ENCODE measurements at regions not wholly inside any gene's neighbourhood (a gene's known extent, or its start where the extent isn't known, plus 50 kb on each side); places are given as distances from the start of the nearest gene placed in this dataset.
"Not testable (repeated sequence)": the region's sequence is repeated elsewhere in the genome, so short reads cannot be mapped to it uniquely, and the experiment has no call there.

DNA sequence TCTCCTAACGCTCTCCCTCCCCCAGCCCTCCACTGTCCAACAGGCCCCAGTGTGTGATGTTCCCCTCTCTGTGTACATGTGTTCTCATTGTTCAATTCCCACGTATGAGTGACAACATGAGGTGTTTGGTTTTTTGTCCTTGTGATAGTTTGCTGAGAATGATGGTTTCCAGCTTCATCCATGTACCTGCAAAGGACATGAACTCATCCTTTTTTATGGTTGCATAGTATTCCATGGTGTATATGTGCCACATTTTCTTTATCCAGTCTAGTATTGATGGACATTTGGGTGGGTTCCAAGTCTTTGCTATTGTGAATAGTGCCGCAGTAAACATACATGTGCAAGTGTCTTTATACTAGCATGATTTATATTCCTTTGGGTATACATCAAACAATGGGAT is 347.4 kb downstream of the MAGEE1 start:
- DNase-seq (ENCODE audit: low spot score): not testable (repeated sequence)

DNA sequence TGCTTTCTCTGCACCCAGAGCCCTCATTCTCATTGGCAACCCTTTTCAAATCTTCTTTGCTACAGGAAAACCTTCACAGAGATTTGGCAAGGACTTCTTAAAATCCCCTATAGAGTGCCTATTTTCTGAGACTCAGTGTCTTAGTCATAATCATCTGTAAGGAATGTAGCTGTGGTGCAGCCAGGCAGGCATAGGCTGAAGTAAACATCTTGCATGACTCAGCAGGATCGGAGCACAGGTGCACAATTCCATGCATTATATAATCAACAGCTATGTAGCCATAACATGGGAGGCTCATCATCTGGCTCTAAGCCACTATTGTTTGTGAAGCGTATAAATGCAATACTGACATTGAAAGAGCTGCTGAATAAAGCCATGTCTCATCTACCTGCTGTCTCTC is 368.8 kb downstream of the MAGEE1 start:
- no peak for DNase-seq (ENCODE audit: low spot score)

- DNase-seq (ENCODE audit: low spot score): no peak
Measured at GRCh38 chrX:76802708-76803107, 375.2 kb downstream of the MAGEE1 start.

DNA sequence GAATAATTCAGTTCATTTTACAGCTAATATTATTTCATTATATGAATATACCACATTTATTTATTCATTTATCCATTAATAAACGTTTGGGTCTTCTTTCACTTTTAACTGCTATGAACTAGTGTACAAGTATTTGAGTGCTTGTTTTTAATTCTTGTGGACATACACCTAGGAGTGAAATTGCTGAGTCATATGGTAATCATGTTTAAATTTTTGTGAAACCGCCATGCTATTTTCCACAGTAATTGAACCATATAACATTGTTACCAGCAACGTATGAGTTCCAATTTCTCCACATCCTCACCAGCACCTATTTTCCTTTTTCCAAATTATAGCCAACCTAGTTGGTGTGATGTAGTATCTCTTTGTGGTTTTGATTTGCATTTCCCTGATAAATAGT is 388.2 kb downstream of the MAGEE1 start:
- DNase-seq (ENCODE audit: low spot score): no peak

DNA sequence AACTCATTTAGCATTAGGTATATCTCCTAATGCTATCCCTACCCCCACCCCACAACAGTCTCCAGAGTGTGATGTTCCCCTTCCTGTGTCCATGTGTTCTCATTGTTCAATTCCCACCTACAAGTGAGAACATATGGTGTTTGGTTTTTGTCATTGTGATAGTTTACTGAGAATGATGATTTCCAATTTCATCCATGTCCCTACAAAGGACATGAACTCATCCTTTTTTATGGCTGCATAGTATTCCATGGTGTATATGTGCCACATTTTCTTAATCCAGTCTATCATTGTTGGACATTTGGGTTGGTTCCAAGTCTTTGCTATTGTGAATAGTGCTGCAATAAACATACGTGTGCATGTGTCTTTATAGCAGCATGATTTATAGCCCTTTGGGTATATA is 389.8 kb downstream of the MAGEE1 start:
- not testable (repeated sequence) for DNase-seq (ENCODE audit: low spot score)

DNA sequence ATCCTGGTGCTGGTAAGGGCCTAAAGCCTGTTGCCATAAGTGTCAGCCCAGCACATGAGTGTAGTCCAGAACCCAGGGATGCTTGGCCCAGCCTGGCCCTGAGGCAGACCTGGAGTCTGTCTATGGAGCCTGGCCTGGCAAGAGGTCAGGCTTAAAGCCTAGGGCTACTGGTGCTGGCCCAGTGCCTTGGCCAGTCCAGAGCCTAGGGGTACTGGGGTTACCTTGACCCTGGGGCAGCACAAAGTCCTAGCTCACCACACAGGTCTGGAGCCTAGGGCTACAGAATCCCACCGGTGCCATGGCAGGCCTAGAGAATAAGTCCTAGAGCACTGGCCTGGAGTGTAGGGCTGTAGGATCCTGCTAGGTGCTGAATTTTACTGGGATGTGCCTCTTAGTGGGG is 393.8 kb downstream of the MAGEE1 start:
- no peak for DNase-seq (ENCODE audit: low spot score)

- DNase-seq (ENCODE audit: low spot score): no peak
Measured at GRCh38 chrX:76827672-76828071, 400.2 kb downstream of the MAGEE1 start.

DNA sequence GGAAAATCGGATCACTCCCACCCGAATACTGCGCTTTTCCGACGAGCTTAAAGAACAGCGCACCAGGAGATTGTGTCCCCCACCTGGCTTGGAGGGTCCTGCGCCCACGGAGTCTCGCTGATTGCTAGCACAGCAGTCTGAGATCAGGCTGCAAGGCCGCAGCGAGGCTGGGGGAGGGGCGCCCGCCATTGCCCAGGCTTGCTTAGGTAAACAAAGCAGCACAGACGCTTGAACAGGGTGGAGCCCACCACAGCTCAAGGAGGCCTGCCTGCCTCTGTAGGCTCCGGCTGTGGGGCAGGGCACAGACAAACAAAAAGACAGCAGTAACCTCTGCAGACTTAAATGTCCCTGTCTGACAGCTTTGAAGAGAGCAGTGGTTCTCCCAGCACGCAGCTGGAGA is 413.4 kb downstream of the MAGEE1 start:
- DNase-seq (ENCODE audit: low spot score): not testable (repeated sequence)

GRCh38 chrX:76850851-76851250 is 423.3 kb downstream of the MAGEE1 start:
- DNase-seq (ENCODE audit: low spot score): no peak

DNA sequence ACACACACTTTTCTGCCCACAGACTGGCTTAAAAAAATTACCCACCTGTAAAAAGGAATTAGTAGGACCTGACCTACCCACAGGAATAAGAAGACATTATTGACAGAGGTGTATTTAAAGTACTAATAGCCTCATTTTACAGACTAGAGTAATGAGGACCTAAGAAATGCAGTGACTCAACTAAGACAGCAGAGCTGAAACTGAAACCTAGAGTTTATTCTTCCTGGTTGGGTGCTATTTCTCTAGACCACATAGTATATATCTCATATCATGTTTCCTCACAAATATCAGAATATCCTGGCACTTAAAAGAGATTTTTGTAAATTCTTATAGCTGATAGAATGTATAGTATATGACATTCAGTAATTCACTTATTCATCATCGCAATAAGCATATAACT is 435.0 kb downstream of the MAGEE1 start:
- DNase-seq (ENCODE audit: low spot score): no peak

- no peak for DNase-seq (ENCODE audit: low spot score)
Measured at GRCh38 chrX:76893930-76894329, 466.4 kb downstream of the MAGEE1 start.

DNA sequence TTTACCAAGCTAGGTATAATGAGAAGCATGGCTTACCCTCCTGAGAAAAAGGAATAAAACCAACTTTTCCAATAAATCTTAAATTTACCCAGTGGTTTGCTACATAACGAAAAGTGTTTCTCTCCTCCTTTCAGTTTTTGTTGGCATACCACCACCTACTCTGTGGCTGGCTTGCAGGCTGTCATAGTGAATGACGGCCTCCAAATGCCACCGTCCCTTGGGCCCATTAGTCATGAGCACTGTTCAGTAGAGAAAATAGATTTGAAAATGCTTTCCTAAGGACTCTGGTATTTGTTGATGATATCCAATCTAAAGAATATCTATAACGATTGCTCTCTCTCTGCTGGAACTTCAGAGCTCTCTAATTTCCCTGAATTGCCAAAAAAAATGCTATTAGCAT is 488.3 kb downstream of the MAGEE1 start:
- no peak for DNase-seq (ENCODE audit: low spot score)

DNA sequence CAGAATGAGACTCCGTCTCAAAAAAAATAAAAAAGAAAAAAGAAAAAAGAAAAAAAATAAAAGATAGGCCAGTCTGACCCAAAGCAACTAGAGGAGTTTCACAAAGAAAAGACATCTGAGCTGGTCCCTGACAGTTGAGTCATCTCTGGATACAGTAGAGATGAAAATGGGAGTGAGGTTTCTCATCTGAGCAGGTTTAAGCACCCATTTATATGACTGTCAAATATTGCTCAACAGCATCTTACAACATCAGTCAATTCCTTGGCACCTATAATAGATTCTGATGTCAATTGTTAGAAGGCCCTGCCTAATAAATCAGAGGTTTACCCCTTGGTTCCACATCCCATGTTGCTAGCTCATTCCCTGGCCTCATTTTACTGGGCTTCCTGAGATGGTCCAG is 490.5 kb downstream of the MAGEE1 start:
- DNase-seq (ENCODE audit: low spot score): no peak

- no peak for DNase-seq (ENCODE audit: low spot score)
Measured at GRCh38 chrX:76919761-76920160, 492.3 kb downstream of the MAGEE1 start.

DNA sequence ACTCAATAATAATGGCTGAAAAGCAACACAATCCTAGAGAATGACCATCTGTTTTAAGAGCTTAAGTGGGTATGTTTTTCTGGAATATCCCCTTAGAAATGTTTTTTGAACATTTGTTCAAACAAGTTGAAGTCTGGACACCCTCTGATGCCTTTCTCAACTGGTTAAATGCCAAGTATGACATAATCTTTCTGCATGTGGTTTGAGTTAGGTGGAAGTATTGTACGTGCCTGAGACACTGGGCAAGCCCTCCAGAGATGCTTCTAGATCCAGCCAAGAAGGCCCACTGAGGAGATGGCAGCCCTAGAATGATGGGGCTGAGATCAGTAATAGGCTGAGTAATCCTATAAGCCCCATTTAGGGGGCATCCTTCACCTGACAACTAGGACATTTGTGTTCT is 493.1 kb downstream of the MAGEE1 start:
- no peak for DNase-seq (ENCODE audit: low spot score)

DNA sequence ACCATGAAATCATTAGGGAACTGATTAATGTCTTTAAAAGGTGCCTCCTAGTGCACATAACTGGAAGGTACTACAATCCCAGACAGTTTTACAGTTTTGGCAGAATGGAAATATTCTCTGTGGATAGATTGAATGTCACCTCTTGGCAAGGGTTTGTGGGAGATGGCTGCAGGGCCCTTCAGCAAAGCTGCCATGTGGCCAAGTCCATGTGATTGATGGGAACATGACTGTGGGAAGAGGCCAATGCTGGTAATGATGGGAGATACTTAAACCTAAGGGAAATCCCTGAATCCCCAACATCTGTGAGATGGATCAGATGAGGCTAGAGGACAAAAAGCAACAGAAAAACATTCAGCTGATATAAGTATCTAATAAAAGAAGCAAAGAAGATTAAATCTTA is 493.7 kb downstream of the MAGEE1 start:
- DNase-seq (ENCODE audit: low spot score): no peak

DNA sequence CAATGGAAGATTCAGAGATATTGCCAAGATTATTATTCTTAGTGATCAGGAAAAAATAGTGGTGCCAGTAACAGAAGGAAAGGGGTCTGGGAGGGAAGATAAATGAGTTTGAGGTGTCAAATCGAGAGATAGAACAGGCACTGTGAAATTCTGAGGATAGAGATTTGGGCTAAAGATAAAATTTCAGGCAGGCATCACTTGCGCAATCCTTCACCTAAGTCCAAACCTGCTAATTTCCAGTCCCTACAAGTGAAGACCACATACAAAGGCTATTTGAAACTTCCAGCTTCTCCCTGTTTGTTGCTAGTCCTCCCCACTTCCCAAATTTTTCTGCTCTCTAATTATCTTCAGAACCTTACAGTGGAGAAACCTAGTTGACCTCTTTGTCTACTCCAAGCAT is 494.6 kb downstream of the MAGEE1 start:
- DNase-seq (ENCODE audit: low spot score): no peak

DNA sequence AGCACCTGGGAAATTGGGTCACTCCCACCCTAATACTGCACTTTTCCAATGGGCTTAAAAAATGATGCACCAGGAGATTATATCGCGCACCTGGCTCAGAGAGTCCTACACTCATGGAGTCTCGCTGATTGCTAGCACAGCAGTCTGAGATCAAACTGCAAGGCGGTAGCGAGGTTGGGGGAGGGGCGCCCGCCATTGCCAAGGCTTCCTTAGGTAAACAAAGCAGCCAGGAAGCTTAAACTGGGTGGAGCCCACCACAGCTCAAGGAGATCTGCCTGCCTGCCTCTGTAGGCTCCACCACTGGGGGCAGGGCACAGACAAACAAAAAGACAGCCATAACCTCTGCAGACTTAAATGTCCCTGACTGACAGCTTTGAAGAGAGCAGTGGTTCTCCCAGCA is 497.1 kb downstream of the MAGEE1 start:
- DNase-seq (ENCODE audit: low spot score): not testable (repeated sequence)

DNA sequence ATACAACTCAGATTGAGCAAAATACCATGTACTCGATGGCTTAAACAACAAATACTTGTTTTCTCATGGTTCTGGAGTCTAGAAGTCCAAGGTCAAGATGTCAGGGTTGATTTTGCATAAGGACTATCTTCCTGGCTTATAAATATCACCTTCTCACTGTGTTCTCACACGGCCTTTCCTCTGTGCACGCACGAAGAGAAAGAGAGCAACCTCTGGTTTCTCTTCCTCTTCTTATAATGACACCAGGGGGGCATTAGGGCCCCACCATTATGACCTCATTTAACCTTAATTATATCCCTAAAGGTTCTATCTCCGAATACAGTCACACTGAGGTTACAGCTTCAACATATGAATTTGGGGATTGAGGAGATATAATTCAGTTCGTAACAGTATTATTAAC is 504.0 kb downstream of the MAGEE1 start:
- no peak for DNase-seq (ENCODE audit: low spot score)

DNA sequence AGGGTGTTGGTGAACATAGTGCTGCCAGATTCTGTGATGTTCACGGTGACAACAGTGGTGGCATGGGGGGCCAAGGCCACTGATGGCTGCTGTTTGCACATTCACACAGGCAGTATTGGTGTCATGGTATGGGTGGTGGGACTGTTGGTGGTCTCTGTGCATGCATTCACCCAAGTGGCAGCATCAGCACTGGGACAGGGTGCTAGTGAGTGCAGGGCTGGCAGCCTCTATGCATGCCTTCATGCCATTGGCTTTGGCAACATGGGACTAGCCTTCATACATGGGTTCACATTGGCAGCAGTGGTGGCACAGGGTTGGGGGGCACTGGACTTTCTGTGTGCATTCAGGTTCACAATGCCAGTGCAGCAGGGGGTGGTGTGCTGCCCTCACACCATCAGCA is 489.7 kb upstream of the FGF16 start:
- DNase-seq (ENCODE audit: low spot score): no peak

DNA sequence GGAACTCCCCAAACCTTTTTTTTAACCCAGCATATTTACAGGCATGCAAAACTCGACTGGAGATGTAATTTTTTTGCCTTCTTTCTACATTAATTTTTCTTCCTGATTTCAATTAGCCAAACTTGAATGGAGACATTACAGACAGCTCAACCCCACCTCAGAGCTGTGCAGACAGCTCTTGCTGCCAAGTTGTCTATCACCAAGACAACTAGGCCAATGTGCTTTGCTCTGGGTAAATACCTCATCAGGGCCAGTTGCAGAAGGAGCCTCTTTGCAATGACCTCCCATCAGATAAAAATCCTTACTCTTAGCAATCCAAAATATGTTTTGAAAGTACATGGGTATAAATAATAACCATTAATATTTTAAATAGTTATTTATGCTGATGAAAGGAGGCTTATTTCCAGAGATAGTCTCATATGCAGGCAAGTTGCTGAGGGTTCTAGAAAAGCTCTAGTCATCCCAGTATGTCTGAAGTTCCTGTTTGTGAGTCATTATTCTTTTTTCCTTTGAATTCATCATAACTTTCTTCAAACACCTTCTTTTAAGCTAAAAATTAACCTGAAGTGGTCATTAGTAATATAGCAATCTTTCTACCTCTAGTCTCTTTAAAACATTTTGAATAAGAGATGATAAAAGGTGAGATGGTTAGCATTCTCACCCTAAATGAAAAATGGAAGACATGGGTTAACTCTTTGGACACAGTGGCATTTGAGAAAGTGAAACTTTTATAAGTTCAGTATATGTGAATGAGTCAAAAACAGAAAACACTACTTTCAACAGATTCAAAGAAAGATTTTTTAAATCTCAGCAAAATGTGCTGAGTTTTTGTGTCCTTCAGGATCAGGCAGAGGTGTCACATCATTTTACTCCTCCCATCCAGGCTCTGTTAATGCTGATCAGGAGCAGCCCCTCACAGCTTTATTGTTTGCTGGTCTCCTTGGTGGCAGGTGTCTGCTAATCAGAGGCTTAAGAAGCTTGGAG is 475.5 kb upstream of the FGF16 start:
- DNase-seq (ENCODE audit: low spot score): no peak

DNA sequence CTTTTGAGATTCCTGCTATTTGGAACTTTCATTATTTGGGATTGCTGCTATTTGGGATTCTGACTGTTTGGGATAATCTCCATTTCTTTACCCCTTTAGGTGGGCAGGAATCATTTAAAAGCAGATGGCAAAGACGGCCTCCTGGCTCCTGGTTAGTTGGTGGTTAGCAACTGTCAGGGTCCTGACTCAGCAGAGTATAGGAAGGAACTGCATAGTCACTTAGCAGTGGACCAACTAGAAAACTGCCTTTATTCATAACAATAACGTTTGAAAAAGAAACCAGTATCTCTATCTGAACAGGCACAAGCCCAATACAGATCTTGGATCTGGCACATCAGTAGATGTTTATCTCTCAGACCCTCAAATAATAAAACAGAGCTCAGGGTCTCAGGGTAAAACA is 469.7 kb upstream of the FGF16 start:
- no peak for DNase-seq (ENCODE audit: low spot score)

DNA sequence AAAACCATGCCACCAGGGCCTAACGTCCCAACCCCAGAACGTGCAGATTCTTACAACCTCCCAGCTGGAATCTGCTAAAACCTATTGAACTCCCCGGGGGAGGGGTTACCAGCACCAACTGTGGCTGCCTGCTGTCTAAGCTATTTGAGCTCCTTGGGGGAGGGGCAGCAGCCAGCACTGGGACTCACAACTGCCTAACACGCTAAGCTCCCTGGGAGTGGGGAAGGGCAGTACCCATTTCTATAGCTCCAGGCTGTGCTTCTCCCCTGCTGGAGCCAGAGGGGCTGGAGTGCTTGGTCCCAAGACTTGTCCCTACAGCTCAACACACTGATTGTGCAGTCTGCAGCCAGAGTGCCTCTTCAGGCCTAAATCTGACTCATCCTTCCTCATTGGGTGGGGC is 459.8 kb upstream of the FGF16 start:
- DNase-seq (ENCODE audit: low spot score): no peak

DNA sequence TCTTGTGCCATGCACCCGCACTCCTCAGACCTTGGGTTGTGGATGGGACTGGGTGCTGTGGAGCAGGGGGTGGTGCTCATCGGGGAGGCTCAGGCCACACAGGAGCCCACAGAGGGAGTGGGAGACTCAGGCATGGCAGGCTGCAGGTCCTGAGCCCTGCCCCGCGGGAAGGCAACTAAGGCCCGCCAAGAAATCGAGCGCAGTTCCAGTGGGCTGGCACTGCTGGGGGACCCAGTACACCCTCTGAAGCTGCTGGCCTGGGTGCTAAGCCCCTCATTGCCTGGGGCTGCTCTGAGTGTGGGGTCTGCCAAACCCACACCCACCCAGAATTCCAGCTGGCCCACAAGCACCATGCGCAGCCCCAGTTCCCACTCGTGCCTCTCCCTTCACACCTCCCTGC is 450.5 kb upstream of the FGF16 start:
- no peak for DNase-seq (ENCODE audit: low spot score)
